NCI-H1105 treated with DMSO at 0.1 percent for 48 hours (cell line): ENCODE measurements at regions not wholly inside any gene's neighbourhood (a gene's known extent, or its start where the extent isn't known, plus 50 kb on each side); places are given as distances from the start of the nearest gene placed in this dataset.

ENCODE experiments used
- DNase-seq: peaks from one replicate; lab custom pipeline; 2025; lab: John Stamatoyannopoulos, UW

GRCh38 chr13:21822029-21822428, 151.2 kb downstream of the FGF9 start:
- no peak for DNase-seq

DNA sequence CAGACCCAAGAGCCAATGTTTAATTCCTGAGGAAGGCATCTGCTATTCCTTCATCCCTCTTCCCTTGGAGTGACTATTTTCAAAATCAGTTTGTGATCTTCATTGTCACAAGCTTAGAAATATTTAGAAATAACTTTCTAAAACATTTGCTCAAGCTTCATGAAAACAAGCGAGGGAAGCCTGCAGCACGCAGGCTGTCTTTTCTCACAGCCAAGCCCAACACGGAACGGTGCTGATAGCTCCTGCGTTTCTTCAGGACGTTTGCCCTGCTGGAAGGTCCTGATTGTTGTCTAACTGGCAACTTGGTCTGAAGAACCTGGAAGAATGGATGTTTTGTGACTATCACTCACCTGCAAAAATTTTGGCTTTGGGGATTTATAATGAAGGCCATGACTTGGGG, 152.5 kb downstream of the FGF9 start:
- DNase-seq, result no peak

DNA sequence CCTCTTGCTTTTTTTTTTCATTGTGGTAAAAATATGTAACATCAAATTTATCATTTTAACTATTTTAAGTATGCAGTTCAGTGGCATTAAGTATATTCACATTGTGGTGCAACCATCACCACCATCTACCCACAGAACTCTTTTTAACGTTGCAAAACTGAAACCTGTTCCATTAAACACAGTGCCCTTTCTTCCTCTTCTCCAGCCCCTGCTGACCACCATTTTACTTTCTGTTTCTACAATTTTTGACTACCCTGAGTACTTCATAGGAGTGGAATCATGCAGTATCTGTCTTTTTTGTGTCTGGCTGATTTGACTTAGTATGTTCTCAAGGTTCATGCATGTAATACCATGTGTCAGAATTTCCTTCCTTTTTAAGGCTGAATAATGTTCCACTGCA, 153.1 kb downstream of the FGF9 start:
- DNase-seq, result no peak

GRCh38 chr13:21825186-21825585, 154.3 kb downstream of the FGF9 start:
- no peak for DNase-seq

DNA sequence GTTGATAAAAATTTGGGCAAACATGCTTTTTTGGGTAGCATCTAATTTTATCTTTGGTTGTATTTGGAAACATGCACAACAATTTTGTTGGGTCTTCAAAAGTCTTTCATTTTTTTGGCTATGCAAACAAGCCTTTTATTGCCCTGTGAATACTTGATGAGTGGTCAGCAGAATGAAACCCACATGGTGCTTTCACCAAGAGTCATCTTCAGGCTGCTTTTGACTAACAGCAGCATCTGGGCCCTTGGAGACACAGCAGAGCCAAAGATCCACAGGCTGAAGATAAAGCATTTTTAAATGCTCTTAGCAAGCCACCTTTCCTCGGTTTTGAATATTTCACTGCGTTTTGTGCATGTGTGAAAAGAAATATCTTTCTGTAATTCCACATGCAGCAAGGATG, 154.9 kb downstream of the FGF9 start:
- DNase-seq, result no peak

DNA sequence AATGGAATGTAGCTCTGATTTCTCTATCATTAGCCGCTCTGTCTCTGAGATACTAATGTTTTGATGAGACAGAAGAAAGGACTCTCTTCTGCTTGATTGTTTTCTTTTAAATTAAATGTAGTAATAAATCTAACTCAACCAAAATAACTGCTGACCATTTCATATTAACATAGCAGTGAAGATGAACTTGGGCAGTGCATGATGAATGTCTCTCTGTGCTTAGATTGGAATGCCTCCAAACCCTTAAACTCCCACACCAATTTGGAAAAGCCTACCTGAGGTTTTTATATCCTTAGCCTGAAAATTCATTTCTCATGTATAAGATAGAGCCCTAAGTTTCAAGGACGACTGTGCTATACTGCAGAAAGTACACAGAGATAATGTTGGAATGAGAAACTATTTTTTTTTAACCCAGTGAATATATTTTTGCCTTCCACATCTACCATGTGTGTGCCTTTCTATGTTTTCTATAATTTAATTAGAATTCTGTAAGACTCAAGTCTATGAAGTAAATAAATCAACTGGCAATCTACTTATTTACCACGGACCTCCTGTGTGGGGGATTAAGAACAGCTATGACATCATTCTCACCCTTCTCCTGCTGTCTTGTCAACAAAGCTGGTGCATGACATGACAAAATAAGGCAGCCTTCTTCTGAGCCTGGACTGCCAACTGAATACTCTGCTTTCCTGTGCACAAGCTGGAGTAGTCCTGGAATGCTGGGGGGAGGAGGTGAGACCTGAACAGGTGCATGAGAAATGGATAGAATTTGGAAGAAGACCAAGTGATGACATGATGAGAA, 155.5 kb downstream of the FGF9 start:
- DNase-seq, result no peak

- DNase-seq, result no peak
These were observed 160.9 kb downstream of the FGF9 start for GRCh38 chr13:21831654-21832324.

GRCh38 chr13:21833921-21834320, 163.0 kb downstream of the FGF9 start:
- DNase-seq, result no peak

DNA sequence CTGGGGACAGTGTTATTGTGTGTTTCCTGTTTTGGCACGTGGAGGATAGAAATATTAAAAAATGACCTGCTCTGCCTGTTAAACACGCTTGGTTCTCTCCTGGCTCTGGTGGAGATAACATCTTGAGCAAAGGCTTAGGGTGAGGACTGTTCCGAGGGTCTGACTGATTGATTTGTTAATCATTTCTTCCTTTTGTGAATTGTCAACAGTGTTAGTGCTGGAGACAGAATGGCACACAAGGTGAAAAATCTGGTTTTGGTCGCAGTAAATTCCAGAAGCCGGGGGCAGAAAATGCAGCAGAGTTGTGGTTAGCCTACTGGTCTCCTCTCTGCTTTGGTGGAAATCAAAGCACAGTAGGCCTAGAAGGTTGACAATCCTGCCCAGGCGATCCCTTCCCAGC, 163.6 kb downstream of the FGF9 start:
- DNase-seq, result no peak

- no peak for DNase-seq
These were observed 166.4 kb downstream of the FGF9 start for GRCh38 chr13:21837288-21837687.

DNA sequence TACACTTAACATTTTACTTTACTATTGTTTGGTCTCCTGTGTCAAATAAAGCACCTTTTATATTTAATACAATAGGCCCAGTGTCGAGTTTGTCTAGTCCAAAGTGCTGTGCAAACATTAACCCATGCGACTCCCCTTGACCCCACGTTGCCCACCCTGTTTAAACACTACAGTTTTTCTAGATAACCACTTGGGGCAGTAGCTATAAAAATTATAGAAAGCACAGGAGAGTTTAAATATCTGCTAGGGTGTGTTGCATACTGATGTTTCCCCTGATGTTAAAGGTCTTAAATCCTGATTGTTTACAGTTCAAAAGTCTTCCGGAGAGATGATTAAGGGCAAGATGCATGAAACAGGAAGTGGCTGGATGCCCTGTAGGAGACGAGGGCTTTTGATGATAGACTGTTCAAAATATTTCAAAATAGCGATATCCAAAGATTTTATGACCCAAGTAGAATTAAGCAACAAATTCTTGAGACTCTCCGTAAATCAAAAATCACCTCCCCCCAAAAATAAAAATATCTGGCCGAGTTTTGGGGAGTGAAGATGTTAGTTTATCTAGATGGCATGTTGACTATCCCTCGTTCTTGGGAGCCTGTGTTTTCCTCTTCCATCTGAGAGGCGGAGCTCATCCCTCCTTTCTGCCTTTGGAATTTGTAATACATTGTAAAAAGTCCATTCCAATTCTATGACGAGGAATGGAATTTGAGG, 167.1 kb downstream of the FGF9 start:
- no peak for DNase-seq

GRCh38 chr13:21846605-21847004, 175.7 kb downstream of the FGF9 start:
- no peak for DNase-seq

DNA sequence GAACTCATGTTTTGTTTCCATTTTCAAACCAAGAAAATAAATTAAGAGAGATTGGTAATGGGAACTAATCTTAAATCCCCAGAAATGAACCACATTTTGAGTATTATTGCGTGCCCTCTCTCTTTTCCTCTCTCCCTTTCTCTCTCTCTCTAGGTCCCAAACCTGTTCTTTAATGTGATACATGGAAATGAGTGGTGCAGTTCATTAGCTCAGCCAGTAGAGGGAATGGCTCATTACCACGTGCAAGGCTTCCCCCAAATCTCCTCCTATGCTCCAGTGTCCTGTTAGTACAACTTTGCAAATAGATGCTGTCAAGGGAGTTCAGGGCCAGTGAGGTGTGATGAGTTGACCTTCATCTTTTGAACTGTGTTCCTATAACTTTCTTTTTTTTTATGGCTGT, 178.4 kb downstream of the FGF9 start:
- DNase-seq, result peak; percentile 23

DNA sequence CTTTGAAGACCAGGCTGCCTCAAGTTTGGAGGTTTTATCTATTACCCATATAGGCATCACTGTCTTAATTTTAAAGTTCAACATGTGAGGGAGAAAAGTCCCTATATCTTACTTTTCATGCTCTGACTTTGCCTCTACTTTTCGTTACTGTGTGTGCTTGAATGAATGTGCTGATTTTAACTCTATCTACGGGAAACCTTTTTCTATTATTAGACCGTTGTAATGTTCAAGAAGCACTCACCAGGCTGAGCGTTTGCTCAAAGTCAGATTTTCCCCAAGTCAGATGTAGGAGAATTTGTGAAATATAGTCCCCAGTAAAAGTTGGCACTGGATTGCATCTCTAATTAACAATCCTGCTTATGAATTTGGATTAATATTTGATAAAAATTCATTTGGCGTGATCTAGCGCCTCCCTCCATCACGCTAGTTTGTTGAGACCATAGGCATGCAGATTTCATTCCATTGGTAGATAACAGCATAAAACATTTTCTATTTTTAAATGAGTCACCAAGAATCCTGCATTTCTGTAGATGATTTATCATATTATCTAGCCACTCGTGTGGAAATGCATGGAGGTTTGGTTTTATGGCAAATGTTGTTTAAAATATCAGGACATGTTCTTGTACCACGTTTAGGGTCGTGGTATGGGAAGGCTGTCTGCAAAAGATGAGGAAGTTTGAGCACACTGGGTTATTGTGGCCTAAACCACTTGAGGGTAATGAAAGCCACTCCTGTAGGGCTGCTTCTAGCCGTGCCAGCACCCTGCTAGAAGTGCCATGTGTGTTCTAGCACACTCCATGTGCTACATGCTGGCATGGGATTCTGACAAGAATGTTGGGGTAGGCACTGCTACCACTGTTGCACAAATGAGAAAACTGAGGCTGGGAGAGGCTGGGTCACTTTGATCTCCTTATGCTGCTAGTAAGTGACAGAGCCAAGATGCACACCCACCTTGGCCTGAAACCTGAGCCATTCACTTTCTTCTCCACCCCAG, 179.4 kb downstream of the FGF9 start:
- DNase-seq, result no peak

DNA sequence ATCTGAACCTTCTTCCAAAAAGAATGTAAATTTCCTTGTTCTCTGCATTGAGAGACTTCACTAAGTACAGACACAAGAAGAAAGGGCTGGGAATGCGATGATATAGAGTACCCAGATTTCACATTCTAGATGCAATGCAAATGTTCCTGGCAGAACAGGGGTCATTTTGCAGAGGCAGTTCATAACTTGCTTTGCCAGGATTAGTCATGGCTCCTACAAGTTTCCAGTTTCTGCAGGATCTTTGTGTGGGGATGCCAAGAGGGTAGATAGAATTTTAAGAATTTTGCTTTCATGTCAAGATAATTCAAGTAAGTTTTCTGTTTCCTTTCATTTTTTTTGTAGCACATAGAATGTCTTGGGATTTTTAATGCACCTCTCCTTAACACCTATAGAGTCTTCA, 181.2 kb downstream of the FGF9 start:
- DNase-seq, result no peak

DNA sequence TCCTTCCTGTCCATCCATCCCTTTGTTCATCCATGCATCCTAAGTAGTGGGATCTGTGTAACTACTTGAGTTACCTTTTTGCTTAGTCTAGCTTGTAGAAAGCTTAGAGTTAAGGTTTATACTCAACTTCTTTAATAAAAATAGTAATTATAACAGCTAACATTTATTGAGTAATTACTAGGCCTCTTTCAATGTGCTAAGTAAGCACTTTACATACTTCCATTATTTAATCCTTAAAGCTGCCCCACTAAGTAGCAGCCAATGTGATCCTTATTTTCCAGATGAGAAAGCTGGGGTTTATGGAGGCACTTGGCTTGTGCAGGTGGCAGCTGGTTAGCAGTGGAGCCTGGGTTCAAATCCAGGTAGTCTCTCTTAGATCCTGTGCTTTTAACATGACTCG, 182.9 kb downstream of the FGF9 start:
- DNase-seq, result no peak

- no peak for DNase-seq
These were observed 197.9 kb downstream of the FGF9 start for GRCh38 chr13:21868823-21869222.

- DNase-seq, result no peak
These were observed 200.5 kb downstream of the FGF9 start for GRCh38 chr13:21871382-21871781.

GRCh38 chr13:21871919-21872318, 201.0 kb downstream of the FGF9 start:
- DNase-seq, result no peak

- no peak for DNase-seq
These were observed 201.9 kb downstream of the FGF9 start for GRCh38 chr13:21872795-21873194.

DNA sequence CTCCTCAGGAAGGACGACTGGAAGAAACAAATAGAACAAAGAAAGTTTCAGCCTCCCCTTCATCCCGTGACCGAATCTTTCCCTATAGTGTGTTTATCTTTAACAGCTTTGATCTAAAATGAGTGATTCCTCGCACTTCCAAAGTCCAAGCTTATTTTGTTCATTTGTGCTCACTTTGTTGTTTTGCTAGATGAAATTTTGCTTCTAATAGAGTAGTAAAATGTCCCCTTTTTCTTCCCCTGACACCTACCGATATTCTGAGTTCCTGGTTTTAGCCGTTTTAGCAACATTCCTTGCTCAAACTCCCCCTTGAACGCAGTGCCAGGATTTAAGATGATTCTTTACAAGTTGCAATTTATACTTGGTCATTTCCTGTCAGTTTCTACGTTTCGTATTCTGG, 204.2 kb downstream of the FGF9 start:
- no peak for DNase-seq
